Right renal pelvis (tissue), 4 donors: ENCODE measurements at regions not wholly inside any gene's neighbourhood (a gene's known extent, or its start where the extent isn't known, plus 50 kb on each side); places are given as distances from the start of the nearest gene placed in this dataset.

ENCODE experiments used
- DNase-seq, 4 donors: peaks; one replicate each; pipeline ENCODE4 v3.0.0-alpha.2; 2013; ENCODE audit warnings: low read depth in 4 of 4, low spot score in 3 of 4, missing footprints in 1 of 4

DNA sequence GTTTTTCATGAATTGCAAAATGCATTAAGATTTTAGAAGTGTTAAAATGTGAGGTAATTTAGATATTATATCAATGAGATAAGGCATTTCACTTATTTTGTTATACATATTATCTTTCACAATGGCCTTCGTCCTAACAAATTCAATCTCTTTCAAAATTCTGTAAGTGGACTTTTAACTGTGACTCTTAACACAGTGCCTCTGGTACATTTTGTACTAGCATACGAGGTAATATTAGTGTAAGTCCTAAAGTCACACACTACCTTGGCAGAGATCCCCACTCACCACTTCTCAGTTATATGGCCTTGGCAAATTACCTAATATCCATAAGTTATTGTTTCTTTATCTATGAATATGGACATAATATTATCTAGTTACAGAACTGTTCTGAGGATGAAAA is 101.3 kb upstream of the SLITRK6 start:
- DNase-seq = no peak

DNA sequence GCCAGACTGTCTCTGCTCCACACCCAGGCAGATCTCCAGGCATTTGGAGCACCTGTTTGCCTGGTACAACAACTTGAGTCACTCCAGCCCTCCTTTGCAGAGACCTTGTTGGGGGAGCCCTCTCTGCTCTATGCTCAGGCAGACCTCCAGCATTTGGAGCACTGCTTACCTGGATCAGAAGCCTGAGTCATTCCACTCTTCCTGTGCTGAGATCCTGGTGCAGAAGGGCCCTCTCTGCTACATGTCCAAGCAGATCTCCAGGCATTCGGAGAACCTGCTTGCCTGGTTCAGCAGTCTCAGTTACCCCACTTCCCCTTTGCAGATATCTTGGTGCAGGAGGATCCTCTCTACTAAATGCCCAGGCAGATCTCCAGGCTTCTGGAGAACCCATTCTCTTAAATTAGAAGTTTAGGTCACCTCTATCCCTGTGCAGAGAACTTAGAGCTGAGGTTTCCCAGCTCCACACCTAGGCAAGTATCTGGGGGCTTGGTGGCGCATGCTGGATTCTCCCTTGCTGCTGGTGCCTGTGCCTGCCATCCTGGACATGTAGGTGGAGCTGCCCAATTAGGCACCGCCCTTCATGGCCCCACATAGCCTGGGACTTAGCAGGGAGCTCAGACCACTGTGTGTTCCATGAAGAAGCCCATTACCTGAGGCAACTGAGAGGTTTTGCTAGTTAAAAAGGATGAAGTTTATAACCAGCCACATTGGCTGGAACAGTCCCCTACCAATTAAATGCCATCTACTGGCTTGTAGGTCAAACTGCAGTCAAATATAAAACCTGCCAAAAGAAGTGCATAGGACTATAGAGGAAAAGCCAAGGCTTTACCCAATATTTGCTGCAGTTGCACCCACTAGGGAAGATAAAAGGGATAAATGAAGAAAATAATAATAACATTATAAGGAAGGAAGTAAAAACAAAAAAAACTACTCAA is 97.6 kb upstream of the SLITRK6 start:
- DNase-seq = no peak

DNA sequence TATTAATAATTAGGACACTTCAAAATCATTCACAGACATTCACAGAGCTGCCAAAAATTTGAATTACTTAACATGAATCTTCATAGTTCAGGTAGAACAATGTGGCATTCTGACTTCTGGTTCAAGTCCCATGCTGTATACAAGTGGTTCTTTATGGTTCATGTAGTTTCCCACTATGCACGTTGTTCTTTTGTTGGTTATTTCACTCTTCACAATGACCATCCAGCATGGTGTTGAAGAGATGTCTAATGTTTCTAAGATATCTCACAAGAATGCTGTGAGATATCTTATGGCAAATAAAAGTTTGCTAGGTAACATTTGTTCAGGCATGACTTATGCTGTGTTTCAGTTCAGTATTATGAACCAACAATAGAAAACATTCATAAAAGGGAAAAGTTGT is 88.2 kb upstream of the SLITRK6 start:
- no peak for DNase-seq

DNA sequence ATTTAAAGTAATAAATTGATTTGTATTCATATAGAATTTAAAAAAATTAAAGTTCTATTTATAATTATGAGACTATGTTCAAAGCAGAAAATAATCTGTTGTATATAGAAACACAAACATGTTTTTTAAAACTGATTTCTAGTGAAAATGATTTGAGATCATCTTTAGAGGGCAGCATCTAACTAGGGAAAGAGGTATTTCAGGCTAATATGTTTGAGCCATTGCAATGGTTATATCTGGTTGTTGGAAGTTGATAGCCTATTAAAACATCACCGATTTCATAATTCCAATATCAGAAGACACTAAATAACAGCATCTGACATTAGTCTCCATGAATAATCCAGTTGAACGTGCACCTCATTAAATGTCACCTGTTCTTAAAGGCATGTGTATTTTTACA is 79.8 kb upstream of the SLITRK6 start:
- DNase-seq = no peak

DNA sequence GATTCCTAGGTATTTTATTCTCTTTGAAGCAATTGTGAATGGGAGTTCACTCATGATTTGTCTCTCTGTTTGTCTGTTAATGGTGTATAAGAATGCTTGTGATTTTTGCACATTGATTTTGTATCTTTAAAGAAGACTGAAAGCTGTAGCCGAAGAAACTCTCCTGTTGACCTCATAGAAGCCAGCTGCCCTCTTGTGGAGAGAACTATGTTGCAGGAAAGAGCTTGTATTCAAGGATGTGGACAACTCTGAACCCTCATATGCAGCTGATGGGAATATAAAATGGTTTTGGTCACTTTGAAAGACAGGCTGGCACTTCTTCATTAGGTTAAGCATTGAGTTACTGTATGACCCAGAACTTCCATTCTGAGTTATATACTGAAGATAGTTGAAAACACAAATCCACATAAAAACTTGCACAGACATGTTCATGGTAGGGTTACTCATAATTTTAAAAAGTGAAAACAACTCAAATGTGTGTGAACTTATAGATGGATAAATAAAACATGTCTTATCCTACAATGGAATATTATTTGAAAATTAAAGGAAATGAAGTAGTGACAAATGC is 65.8 kb upstream of the SLITRK6 start:
- no peak for DNase-seq

DNA sequence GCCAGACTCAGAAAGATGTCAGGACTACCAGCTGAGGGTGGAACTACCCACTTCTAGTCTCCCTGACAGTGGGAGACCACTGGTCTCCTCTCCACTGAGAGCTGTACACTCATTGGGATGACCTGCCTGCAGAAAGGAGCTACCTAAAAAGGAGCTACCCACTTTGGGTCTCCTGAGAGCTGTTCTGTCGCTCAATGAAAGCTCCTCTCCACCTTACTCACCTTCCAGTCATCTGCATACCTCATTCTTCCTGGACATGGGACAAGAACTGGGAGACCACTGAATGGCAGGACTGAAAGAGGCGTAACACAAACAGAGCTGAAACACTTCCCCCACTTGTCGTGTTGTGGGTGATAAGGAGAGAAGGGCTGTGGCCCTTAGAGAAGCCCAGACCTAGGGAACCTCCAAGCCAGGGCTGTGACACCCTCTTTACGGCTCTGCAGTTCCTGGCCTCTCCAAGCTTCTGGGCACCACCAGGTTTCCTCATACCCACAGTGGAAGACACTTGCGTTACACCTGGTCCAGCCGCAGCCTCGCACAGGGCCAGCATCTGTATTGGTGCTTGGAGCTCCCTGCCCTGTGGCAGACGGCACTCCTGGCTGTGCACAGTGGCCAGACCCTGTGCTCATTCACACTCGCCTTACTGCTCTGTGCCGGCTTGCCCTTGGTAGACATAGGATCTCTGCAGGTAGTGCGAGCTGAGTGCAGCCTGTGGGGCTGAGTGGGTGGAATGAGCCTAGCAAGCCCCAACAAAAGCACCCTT is 54.9 kb upstream of the SLITRK6 start:
- DNase-seq = no peak

DNA sequence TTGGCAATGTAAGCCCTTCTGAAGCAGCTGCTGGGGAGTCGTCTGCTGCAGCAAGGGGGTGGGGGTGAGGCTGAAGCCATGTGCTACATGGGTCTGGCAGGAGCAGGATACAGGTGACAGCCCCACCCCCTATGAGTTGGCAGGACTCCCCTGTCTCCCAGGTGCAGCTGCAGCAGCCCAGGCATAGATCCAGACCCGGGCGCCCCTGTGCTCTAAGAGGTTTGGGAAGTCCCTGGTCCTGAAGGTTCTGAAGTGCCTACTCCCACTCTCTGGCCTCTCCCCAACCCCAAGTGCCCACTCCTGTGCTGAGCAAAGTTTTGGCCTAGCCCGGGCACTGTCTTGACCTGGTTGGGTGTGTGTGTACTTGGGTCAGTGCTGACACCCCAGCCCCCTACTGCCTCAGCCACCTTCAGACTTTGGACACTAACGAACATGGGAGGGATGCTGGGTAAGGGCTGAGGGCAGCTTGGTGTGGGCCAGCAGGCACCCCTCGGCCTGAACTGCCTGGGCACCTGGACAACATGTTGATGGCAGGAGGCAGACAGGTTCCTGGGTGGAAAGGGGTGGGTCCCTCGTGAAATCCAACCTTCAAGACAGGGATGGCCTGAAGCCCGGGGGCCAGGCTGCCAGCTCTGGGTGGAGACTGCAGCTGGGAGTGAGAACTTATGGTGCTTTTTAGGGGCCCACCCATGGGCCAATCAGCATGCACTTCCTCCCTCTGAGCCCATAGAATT is 54.1 kb upstream of the SLITRK6 start:
- DNase-seq = no peak
